Activated CD4-positive, alpha-beta memory T cell treated with anti-CD3 and anti-CD28 coated beads for 36 hours (primary cell): ENCODE measurements at regions not wholly inside any gene's neighbourhood (a gene's known extent, or its start where the extent isn't known, plus 50 kb on each side); places are given as distances from the start of the nearest gene placed in this dataset.

ENCODE experiments used
- CTCF ChIA-PET: fragments of 350-600 bp; sonication (Branson Sonifier 250); formaldehyde crosslinking; loops from one replicate; lab custom pipeline; 2021; ENCODE audit warnings: antibody characterized with exemption, inconsistent platforms; lab: Charles Lee
- POLR2A ChIA-PET: fragments of 350-600 bp; sonication (Branson Sonifier 250); formaldehyde crosslinking; loops from one replicate; lab custom pipeline; 2021; ENCODE audit warnings: antibody characterized with exemption; lab: Charles Lee
- DNase-seq: peaks from one replicate; pipeline ENCODE4 v3.0.0-alpha.2; 2020
- H3K27ac Mint-ChIP-seq: one replicate; pipeline ENCODE4 v1.8.0; 2021; ENCODE audit warnings: mixed read lengths
- H3K27me3 Mint-ChIP-seq: one replicate; pipeline ENCODE4 v1.8.0; 2021; ENCODE audit warnings: mixed read lengths
- H3K36me3 Mint-ChIP-seq: one replicate; pipeline ENCODE4 v1.8.0; 2021; ENCODE audit warnings: mixed read lengths
- H3K4me1 Mint-ChIP-seq: one replicate; pipeline ENCODE4 v1.8.0; 2021; ENCODE audit warnings: low read depth, mixed read lengths
- H3K4me3 Mint-ChIP-seq: one replicate; pipeline ENCODE4 v1.8.0; 2021; ENCODE audit warnings: mild to moderate bottlenecking, mixed read lengths
- H3K9me3 Mint-ChIP-seq: one replicate; pipeline ENCODE4 v1.8.0; 2021; ENCODE audit warnings: mixed read lengths
- intact Hi-C: fragments of 100-400 bp; cut with micrococcal nuclease; formaldehyde crosslinking; loops from one replicate; pipeline ENCODE4 v1.15.1; 2023

DNA sequence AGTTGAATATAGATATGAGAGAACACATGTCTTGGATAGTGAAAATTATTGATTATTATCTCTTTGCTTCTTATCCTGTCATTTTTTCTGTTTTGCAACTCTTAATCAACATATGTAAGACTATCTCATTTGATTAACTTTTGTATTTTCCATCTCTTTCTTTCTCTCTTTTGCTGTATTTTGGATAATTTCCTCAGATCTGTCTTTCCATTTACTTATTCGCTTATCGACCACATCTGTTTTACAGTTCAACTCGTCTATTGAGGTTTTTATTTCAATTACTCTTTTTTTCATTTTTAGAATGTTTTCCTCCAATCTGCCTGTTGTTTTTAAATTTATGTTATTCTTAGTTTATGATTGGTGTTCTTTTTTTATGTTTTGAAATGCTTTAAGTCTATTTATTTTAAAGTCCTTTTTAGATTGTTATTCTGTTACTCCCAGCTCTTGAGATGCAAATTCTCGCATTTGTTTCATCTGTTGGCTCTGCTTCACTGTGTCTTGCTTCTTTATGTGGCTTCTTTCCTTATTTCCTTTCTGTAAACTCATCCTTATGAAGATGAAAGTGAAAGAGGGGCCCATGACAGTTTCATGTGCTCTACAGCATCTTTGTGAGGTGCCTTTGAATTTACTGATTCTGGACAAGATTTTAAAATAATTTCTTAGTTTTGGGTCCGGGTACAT, 87.8 kb upstream of the IRX5 start:
- peaks cover 1% of the 10 kb centered on the region for H3K27me3 Mint-ChIP-seq
- intact Hi-C loops, result no loop called here

DNA sequence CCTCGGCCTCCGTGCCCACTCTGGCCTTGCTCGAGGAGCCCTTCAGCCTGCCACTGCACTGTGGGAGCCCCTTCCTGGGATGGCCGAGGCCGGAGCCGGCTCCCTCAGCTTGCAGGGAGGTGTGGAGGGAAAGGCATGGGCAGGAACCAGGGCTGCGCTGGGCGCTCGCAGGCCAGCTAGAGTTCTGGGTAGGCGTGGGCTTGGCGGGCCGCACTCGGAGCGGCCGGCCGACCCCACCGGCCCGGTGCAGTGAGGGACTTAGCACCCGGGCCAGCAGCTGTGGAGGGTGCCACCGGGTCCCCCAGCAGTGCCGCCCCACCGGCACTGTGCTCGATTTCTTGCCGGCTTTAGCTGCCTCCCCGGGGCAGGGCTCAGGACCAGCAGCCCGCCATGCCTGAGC, 101.0 kb upstream of the IRX5 start:
- H3K4me1 Mint-ChIP-seq, result no peaks in the 10 kb centered on the region
- no peak overlapping the region for H3K4me3 Mint-ChIP-seq
- CTCF ChIA-PET, result no interaction called here
- intact Hi-C loops, result no loop called here
- peaks cover 3% of the 10 kb centered on the region for H3K27me3 Mint-ChIP-seq
- DNase-seq, result no peak
- H3K27ac Mint-ChIP-seq, result no peak overlapping the region
- POLR2A ChIA-PET, result no interaction called here
- H3K9me3 Mint-ChIP-seq, result peaks cover 14% of the 10 kb centered on the region
- H3K36me3 Mint-ChIP-seq, result no peaks in the 10 kb centered on the region

More for the DNA sequence above, 87.8 kb upstream of the IRX5 start:
- no peak for DNase-seq
- H3K4me1 Mint-ChIP-seq, result no peaks in the 10 kb centered on the region
- POLR2A ChIA-PET, result no interaction called here
- CTCF ChIA-PET, result no interaction called here
- H3K4me3 Mint-ChIP-seq, result no peak overlapping the region
- H3K36me3 Mint-ChIP-seq, result no peaks in the 10 kb centered on the region
- no peak overlapping the region for H3K27ac Mint-ChIP-seq
- peaks cover 9% of the 10 kb centered on the region for H3K9me3 Mint-ChIP-seq

DNA sequence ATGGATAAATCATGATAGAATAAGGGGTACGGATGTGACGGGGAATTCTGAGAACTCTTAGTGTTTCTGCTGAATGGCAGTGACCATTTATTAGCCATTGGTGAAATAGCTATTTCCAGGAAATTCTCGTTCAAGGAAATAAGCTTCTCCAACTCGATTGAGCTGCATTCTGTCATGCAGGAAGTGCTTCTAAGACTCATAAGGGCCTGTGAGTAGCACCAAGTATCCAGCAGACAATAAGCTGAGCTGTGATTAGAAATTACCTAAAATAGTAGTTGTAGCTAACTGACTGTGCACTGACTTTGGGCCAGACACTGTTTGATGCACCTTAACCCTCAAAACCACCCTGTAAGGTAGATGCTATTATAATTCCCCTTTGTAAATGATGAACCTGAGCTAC, 107.8 kb upstream of the IRX5 start:
- H3K27ac Mint-ChIP-seq, result no peak overlapping the region
- CTCF ChIA-PET, result no interaction called here

DNA sequence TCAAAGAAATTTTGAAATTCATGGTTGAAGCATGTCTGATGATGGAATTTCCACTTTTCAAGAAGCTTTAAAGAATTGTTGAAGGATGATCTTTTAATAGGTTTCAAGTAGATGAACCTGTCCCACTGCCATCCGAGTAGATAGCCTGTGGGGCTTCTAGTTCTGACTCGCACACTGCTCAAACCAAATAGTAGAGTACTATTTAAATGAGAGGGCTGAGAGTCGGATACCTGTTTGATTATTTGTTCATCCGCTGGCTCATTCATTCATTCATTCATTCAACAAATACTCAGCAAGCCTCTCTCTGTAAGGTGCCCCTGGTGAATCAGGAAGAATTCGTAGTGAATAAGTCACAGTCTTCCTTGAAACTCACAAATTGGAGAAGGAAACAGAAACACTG, 108.2 kb upstream of the IRX5 start:
- peaks cover 2% of the 10 kb centered on the region for H3K9me3 Mint-ChIP-seq
- H3K27me3 Mint-ChIP-seq, result peaks cover 5% of the 10 kb centered on the region
- ChIA-PET POLR2A (no interaction called here), CTCF (no interaction called here)
- intact Hi-C loops, result no loop called here
- no peak overlapping the region for H3K27ac Mint-ChIP-seq
- H3K36me3 Mint-ChIP-seq, result no peaks in the 10 kb centered on the region
- no peaks in the 10 kb centered on the region for H3K4me1 Mint-ChIP-seq
- DNase-seq, result no peak
- H3K4me3 Mint-ChIP-seq, result no peak overlapping the region

More for the DNA sequence above, 107.8 kb upstream of the IRX5 start:
- H3K36me3 Mint-ChIP-seq, result no peaks in the 10 kb centered on the region
- H3K4me1 Mint-ChIP-seq, result no peaks in the 10 kb centered on the region
- intact Hi-C loops, result no loop called here
- H3K9me3 Mint-ChIP-seq, result peaks cover 2% of the 10 kb centered on the region
- no peak overlapping the region for H3K4me3 Mint-ChIP-seq
- POLR2A ChIA-PET, result no interaction called here
- DNase-seq, result no peak
- peaks cover 1% of the 10 kb centered on the region for H3K27me3 Mint-ChIP-seq

DNA sequence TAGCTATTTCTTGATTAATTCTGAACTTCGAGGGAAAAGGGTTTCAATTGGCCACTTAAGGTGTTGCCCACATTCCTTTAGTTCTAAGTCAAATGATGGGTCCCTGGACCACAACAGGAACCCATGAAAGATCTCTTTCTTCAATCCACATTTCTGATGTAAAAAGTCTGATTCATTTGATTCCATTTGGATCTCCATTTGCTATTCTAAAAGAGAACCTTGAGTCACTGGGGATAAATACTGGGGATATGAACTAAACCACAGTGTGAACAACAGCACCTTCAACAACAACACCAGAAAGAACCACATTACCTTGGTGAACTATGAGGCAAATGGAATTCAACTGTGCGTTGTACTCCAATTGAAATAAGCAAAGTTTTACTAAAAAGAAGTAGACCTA, 108.9 kb upstream of the IRX5 start:
- ChIA-PET POLR2A (no interaction called here), CTCF (no interaction called here)
- no peak overlapping the region for H3K4me3 Mint-ChIP-seq
- H3K27me3 Mint-ChIP-seq, result peaks cover 5% of the 10 kb centered on the region
- no peak overlapping the region for H3K27ac Mint-ChIP-seq
- no peaks in the 10 kb centered on the region for H3K36me3 Mint-ChIP-seq
- H3K4me1 Mint-ChIP-seq, result no peaks in the 10 kb centered on the region
- peaks cover 2% of the 10 kb centered on the region for H3K9me3 Mint-ChIP-seq
- intact Hi-C loops, result no loop called here
- DNase-seq, result no peak

DNA sequence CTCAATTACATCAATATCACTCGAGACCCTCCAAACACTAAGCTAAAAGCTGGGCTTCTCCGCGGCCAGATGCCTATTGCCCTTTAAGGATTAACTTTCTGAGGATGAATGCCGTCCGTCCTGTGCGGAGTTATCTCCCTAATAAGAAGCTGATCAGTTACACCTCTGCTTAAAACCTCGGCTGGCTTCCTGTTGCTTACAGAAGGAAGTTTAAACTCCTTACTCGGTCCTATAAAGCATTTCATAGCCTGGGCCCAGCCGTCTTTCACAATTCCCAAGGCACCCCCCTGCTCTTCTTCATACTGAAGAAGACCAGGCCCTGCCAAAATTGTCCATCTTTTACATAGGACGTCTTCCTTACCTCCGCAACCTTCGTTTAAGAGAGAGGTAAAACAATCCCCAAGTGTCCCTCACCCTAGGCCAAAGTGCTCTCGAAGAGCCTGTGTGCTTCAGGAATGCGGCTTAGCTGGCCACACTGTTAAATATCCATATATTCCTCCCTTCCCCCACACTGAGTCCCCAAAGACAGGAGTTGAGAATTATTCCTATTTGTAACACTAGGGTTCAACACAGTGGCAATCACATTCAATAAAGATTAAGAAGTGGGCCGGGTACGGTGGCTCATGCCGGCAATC, 112.6 kb upstream of the IRX5 start:
- no peaks in the 10 kb centered on the region for H3K4me1 Mint-ChIP-seq
- CTCF ChIA-PET, result no interaction called here
- H3K36me3 Mint-ChIP-seq, result no peaks in the 10 kb centered on the region
- H3K27ac Mint-ChIP-seq, result no peak overlapping the region
- no peak for DNase-seq
- intact Hi-C loops, result no loop called here
- peaks cover 2% of the 10 kb centered on the region for H3K9me3 Mint-ChIP-seq
- H3K4me3 Mint-ChIP-seq, result no peak overlapping the region
- POLR2A ChIA-PET, result no interaction called here
- H3K27me3 Mint-ChIP-seq, result peaks cover 7% of the 10 kb centered on the region

DNA sequence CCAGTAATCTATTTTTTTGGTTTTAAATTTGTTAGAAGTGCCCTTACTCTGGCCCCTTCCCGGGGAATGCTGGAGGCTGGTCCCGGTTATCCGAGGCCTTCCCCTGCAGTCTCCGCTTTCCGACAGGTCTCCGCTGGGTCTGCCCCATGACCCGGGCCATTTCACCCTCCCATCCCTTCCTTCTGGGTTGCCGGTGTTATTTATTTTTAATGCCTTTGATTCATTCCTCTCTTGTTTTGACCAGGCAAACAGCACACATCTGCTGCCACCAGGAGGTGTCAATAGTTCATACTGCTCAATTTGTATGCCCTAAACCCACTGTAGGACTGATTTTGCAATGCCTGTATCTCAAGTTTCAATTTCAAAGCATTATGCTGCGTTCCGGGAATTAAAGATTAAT, 113.2 kb upstream of the IRX5 start:
- H3K27ac Mint-ChIP-seq, result no peak overlapping the region
- H3K27me3 Mint-ChIP-seq, result peaks cover 7% of the 10 kb centered on the region
- ChIA-PET POLR2A (no interaction called here), CTCF (no interaction called here)
- H3K4me1 Mint-ChIP-seq, result no peaks in the 10 kb centered on the region
- H3K4me3 Mint-ChIP-seq, result no peak overlapping the region
- no peaks in the 10 kb centered on the region for H3K36me3 Mint-ChIP-seq
- DNase-seq, result no peak
- intact Hi-C loops, result no loop called here
- peaks cover 2% of the 10 kb centered on the region for H3K9me3 Mint-ChIP-seq

DNA sequence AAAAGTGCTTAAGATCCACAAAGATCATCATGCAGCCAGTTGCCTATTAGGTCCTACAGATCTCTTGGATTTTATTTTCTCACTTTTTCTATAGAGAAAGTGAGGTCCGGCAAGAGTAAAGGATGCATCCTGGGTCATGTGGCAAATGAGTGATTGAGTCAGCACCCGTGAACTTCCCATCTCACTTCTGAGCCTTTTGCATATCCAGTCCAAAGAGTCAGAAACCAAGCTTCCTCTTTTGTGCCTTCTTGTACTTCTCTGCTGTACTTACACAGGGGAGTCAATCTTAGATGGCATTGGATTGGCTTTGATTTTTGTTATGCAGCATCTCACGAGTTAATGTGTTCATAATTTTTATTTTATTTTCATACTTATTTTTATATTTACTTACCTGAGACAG, 114.2 kb upstream of the IRX5 start:
- DNase-seq, result no peak
- Mint-ChIP-seq H3K4me1 (no peaks in the 10 kb centered on the region), H3K4me3 (no peak overlapping the region), H3K27ac (no peak overlapping the region), H3K9me3 (peaks cover 2% of the 10 kb centered on the region), H3K36me3 (no peaks in the 10 kb centered on the region), H3K27me3 (peaks cover 7% of the 10 kb centered on the region)
- intact Hi-C loops, result no loop called here
- ChIA-PET CTCF (no interaction called here), POLR2A (no interaction called here)

DNA sequence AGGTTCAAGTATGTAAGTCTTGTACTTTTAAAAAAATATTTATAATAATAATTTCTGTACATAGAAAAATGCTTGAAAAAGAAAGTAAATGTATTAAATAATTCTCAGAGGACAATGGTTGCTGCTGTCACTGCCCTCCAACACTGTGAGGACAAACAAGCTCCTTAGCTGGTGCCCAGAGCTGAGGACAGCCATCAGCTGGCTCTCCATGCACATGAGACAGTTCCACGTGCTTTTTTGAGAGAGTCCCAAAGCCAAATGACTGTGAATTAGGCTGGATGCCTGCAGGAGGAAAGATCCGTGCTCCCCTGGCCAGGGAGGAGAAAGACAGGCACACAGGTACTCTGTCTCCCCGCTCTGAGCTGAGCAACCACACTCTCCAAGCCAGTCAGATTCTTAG, 115.5 kb upstream of the IRX5 start:
- ChIA-PET CTCF (no interaction called here), POLR2A (no interaction called here)
- intact Hi-C loops, result no loop called here
- no peak overlapping the region for H3K27ac Mint-ChIP-seq
- no peaks in the 10 kb centered on the region for H3K4me1 Mint-ChIP-seq
- DNase-seq, result no peak
- H3K9me3 Mint-ChIP-seq, result no peaks in the 10 kb centered on the region
- no peaks in the 10 kb centered on the region for H3K36me3 Mint-ChIP-seq
- H3K4me3 Mint-ChIP-seq, result no peak overlapping the region
- H3K27me3 Mint-ChIP-seq, result peaks cover 7% of the 10 kb centered on the region

DNA sequence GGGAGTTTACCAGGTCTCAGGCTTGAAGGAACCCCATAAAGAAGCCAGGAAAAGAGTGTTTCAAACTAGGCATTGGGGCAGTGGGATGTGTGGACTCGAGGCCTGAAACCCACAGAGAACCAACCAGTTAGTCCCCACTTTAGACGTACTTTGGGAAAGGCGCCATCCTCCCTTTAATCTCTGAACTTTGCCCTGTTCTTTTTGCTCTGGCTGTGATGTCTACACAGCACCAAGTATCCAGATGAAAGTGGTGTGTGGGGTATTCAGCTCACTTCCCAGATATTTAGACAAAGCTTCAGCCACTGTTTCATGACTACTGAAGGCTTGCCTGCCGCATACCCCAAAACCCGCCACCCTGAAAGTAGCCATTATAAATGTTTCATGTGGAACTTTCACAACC, 116.9 kb upstream of the IRX5 start:
- Mint-ChIP-seq H3K9me3 (no peaks in the 10 kb centered on the region), H3K27ac (no peak overlapping the region), H3K4me1 (no peaks in the 10 kb centered on the region), H3K27me3 (peaks cover 5% of the 10 kb centered on the region), H3K36me3 (no peaks in the 10 kb centered on the region), H3K4me3 (no peak overlapping the region)
- ChIA-PET CTCF (no interaction called here), POLR2A (no interaction called here)
- intact Hi-C loops, result no loop called here
- no peak for DNase-seq

DNA sequence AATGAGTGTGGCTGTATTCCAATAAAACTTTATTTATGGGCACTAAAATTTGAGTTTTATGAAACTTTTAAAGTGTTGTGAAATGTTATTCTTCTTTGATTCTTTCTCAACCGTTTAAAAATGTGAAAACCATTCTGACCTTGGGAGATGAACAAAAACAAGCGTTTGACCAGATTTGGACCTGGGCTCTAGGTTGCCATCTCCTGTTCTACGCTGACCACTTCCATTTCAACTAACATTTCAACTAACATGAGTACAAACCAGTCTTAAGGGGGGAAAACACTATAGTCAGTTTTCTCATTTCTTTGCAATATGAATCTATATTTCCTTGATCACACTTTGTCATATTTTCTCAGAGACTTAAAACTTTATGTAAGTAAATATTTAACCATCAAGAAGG, 118.4 kb upstream of the IRX5 start:
- POLR2A ChIA-PET, result no interaction called here
- no peak for DNase-seq
- CTCF ChIA-PET, result no interaction called here
- H3K9me3 Mint-ChIP-seq, result no peaks in the 10 kb centered on the region
- H3K4me1 Mint-ChIP-seq, result no peaks in the 10 kb centered on the region
- no peaks in the 10 kb centered on the region for H3K36me3 Mint-ChIP-seq
- H3K27ac Mint-ChIP-seq, result no peak overlapping the region
- no peak overlapping the region for H3K4me3 Mint-ChIP-seq
- intact Hi-C loops, result no loop called here
- H3K27me3 Mint-ChIP-seq, result peaks cover 1% of the 10 kb centered on the region

DNA sequence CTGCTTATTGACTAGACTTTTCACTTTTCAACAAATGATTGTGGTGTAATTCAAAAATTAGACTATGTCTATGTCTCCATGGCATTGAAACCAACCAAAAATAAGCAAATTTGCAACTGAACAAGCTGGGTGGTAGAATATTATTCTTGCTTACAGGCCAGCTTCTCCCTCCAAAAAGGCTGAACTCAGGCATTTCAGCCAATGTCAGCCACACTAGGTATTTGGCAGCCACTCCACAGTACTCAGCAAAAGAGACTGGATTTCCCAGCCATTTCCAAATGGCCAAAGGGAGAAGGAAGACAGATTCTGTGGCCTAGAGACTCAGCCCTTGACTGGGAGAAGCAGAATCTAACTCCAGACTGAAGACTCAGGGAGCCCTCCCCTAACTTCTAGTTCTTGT, 121.8 kb upstream of the IRX5 start:
- Mint-ChIP-seq H3K4me3 (no peak overlapping the region), H3K4me1 (no peaks in the 10 kb centered on the region), H3K27ac (no peak overlapping the region), H3K27me3 (peaks cover 1% of the 10 kb centered on the region), H3K9me3 (no peaks in the 10 kb centered on the region), H3K36me3 (no peaks in the 10 kb centered on the region)
- intact Hi-C loops, result no loop called here
- DNase-seq, result no peak
- POLR2A ChIA-PET, result no interaction called here
- CTCF ChIA-PET, result no interaction called here

DNA sequence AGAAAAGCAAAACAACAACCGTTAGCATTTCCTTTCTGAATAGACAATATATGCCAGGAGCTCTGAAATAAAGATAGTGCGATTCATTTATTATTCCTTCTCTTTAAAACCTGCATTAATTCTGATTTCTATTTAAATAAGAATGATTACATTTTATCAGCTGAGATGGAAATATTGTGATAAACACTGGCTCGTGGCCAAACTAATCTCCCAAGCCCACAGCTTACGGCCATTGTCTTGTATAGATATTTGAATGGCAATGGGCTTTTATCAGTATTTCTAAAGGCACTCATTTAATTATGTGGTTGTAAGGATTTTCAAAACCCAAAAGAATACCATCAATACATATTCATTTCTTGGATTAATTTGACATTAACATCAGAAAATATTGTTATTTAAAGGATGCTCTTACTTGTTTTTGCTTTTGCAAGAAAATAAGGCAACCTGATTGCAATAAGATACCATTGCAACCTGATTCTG, 123.7 kb upstream of the IRX5 start:
- Mint-ChIP-seq H3K36me3 (no peaks in the 10 kb centered on the region), H3K4me3 (no peak overlapping the region), H3K27me3 (no peaks in the 10 kb centered on the region), H3K9me3 (no peaks in the 10 kb centered on the region), H3K27ac (no peak overlapping the region), H3K4me1 (no peaks in the 10 kb centered on the region)
- CTCF ChIA-PET, result no interaction called here
- POLR2A ChIA-PET, result no interaction called here
- intact Hi-C loops, result no loop called here
- no peak for DNase-seq
